ENCODE measurements at regions not wholly inside any gene's neighbourhood (a gene's known extent, or its start where the extent isn't known, plus 50 kb on each side); places are given as distances from the start of the nearest gene placed in this dataset.

GRCh38 chr6:144402750-144403149 is 117.6 kb downstream of the UTRN start:
- no peak overlapping the region for H2AK5ac ChIP-seq (ENCODE audit: insufficient read length, low read length)
- H2BK15ac ChIP-seq (ENCODE audit: low read depth, low read length) = no peak overlapping the region
- no peak overlapping the region for H3K4me2 ChIP-seq (ENCODE audit: insufficient read depth, insufficient read length, low read length)
- H3K79me2 ChIP-seq (ENCODE audit: insufficient read depth, low read length) = no peaks in the 10 kb centered on the region
- WGBS (ENCODE audit: extremely low coverage, insufficient read length, low lambda C conversion rate) = no CpG with 5 or more reads among the region's 8 CpGs
- no peak overlapping the region for H3K4me3 Mint-ChIP-seq
- no peak overlapping the region for H2BK120ac ChIP-seq (ENCODE audit: low read depth, low read length, poor library complexity, severe bottlenecking)
- no peaks in the 10 kb centered on the region for H3K23me2 ChIP-seq (ENCODE audit: insufficient read length, low read depth, low read length, poor library complexity, severe bottlenecking)
- H3T11ph ChIP-seq (ENCODE audit: low read length) = no peak overlapping the region
- no peak overlapping the region for H3K18ac ChIP-seq (ENCODE audit: insufficient read length, low read depth, low read length)
- H3K9ac ChIP-seq (ENCODE audit: extremely low read depth, insufficient read length, low read length) = no peak overlapping the region
- H3K4me1 Mint-ChIP-seq = peaks cover 2 to 11% of the 10 kb centered on the region in 2 experiments; a peak in 3 of 4 replicates
- peaks cover 5% of the 10 kb centered on the region for H3K9me3 ChIP-seq (ENCODE audit: control insufficient read depth, low read depth, low read length)
- no peak overlapping the region for H4K8ac ChIP-seq (replicated peaks; ENCODE audit: insufficient read length, low read depth, low read length)
- H3K4me1 ChIP-seq (ENCODE audit: insufficient read depth, low read length) = no peaks in the 10 kb centered on the region
- no peaks in the 10 kb centered on the region for H3K27me3 ChIP-seq (ENCODE audit: insufficient read depth, low read length)
- H2AFZ ChIP-seq (ENCODE audit: low read length) = no peak overlapping the region
- H3K36me3 Mint-ChIP-seq (ENCODE audit: insufficient read depth in 1 of 3, low read depth in 3 of 3) = peaks cover under 1 to 11% (median 7%) of the 10 kb centered on the region in 3 experiments; a peak in 4 of 7 replicates
- H4K5ac ChIP-seq (ENCODE audit: insufficient read length, low read depth, low read length) = no peak overlapping the region
- H3K23ac ChIP-seq (ENCODE audit: insufficient read length, low read depth, low read length) = no peak overlapping the region
- DNase-seq = no peak
- no peak overlapping the region; a peak in 1 of 7 replicates for H3K27ac Mint-ChIP-seq
- no peaks in the 10 kb centered on the region for H3K27me3 Mint-ChIP-seq (ENCODE audit: low read depth)
- H3K27ac ChIP-seq (ENCODE audit: insufficient read length, low read depth, low read length) = no peak overlapping the region
- H3K56ac ChIP-seq (ENCODE audit: insufficient read length, low read depth, low read length) = no peak overlapping the region
- H2BK20ac ChIP-seq (ENCODE audit: low read depth, low read length, poor library complexity, severe bottlenecking) = no peak overlapping the region
- H4K20me1 ChIP-seq (ENCODE audit: control insufficient read depth, insufficient read depth, insufficient read length) = no peaks in the 10 kb centered on the region
- peaks cover 4 to 6% of the 10 kb centered on the region in 2 experiments; a peak in 4 of 5 replicates for H3K9me3 Mint-ChIP-seq
- no peak overlapping the region for H4K91ac ChIP-seq (ENCODE audit: insufficient read length, low read depth, low read length)
- TF ChIP-seq CTCF (conservative IDR thresholded peaks at IDR 0.05) = no peak
- no peak overlapping the region for H3K14ac ChIP-seq (ENCODE audit: insufficient read depth, low read length)
- peaks cover 3% of the 10 kb centered on the region for H3K79me1 ChIP-seq (ENCODE audit: insufficient read depth, low read depth, low read length, poor library complexity, severe bottlenecking)
- H2BK5ac ChIP-seq (ENCODE audit: insufficient read length, low read length) = no peak overlapping the region
- no peak overlapping the region for H2BK12ac ChIP-seq (ENCODE audit: insufficient read length, low read depth, low read length)
- no peak overlapping the region for H3K4ac ChIP-seq (ENCODE audit: low read depth, low read length)

Measured in H9 (cell line).